ENCODE measurements at regions not wholly inside any gene's neighbourhood (a gene's known extent, or its start where the extent isn't known, plus 50 kb on each side); places are given as distances from the start of the nearest gene placed in this dataset.

DNA sequence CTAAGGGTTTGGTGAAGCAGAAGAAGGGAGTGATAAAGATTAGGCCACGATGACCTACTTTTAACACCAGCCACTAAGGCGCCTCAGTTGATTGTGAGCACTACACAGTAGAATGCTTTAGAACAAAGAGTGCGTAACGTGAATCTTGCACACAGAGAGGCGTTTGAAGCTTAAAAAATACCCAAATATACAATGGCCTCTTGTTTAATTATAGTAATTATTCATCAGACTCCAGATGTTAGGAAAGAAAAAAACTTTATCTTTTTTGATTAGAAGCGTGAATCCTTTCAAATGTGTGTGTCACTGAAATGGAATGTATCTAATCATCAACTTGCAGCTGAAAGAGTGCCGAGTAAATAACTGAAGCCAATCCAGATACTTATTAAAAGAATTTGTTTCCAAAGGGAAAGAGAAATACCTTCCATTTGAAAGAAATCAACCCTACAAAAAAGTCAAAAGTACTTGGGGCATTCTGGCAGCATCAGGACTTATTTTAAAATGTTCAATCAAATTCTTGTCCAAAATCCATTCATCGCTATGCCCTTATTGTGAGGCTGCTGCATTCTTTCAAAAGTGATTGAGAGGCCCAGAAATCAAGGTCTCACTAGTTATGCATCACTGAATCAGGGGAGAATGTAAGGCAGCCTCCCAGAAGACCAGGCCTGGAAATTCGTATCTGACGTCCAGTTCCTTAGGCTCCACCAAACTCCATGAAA lies 337.5 kb downstream of the ZNF608 start:
- TF ChIP-seq, protein P1, sequence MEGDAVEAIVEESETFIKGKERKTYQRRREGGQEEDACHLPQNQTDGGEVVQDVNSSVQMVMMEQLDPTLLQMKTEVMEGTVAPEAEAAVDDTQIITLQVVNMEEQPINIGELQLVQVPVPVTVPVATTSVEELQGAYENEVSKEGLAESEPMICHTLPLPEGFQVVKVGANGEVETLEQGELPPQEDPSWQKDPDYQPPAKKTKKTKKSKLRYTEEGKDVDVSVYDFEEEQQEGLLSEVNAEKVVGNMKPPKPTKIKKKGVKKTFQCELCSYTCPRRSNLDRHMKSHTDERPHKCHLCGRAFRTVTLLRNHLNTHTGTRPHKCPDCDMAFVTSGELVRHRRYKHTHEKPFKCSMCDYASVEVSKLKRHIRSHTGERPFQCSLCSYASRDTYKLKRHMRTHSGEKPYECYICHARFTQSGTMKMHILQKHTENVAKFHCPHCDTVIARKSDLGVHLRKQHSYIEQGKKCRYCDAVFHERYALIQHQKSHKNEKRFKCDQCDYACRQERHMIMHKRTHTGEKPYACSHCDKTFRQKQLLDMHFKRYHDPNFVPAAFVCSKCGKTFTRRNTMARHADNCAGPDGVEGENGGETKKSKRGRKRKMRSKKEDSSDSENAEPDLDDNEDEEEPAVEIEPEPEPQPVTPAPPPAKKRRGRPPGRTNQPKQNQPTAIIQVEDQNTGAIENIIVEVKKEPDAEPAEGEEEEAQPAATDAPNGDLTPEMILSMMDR (IDR thresholded peaks at IDR 0.05): no peak
- TF ChIP-seq EZH2 (IDR thresholded peaks at IDR 0.05; ENCODE audit: borderline replicate concordance, insufficient read depth, low read depth, low read length, poor library complexity, severe bottlenecking): no peak
